KMS-11 (cell line): ENCODE measurements at regions not wholly inside any gene's neighbourhood (a gene's known extent, or its start where the extent isn't known, plus 50 kb on each side); places are given as distances from the start of the nearest gene placed in this dataset.

Experiments used
- H2AFZ ChIP-seq: fragments of 200-600 bp; sonication (generic); 2 replicates; pipeline ENCODE4 v1.6.1; 2016; ENCODE audit warnings: antibody characterized with exemption, mixed run types, low read depth
- H3K27ac ChIP-seq: fragments of 200-600 bp; sonication (generic); 2 replicates; pipeline ENCODE4 v1.6.1; 2016; ENCODE audit warnings: mild to moderate bottlenecking, mixed run types
- H3K27me3 ChIP-seq: fragments of 200-600 bp; sonication (generic); 2 replicates; pipeline ENCODE4 v1.6.1; 2017; ENCODE audit warnings: mild to moderate bottlenecking, low read depth, mixed run types, moderate library complexity; ENCODE audit not compliant: insufficient read depth
- H3K36me3 ChIP-seq: fragments of 200-600 bp; sonication (generic); 2 replicates; pipeline ENCODE4 v1.6.1; 2017; ENCODE audit warnings: mild to moderate bottlenecking, mixed run types; ENCODE audit not compliant: insufficient read depth
- H3K4me1 ChIP-seq: fragments of 200-600 bp; sonication (generic); 2 replicates; pipeline ENCODE4 v1.6.1; 2016; ENCODE audit warnings: mild to moderate bottlenecking, low read depth, mixed run types; ENCODE audit not compliant: poor library complexity, severe bottlenecking
- H3K4me2 ChIP-seq: fragments of 200-600 bp; sonication (generic); 2 replicates; pipeline ENCODE4 v1.7.0; 2016; ENCODE audit warnings: mild to moderate bottlenecking, mixed run types
- H3K4me3 ChIP-seq: fragments of 200-600 bp; sonication (generic); IDR thresholded peaks from 2 replicates; pipeline ENCODE4 v1.6.1; 2017; ENCODE audit warnings: low read depth, low read length, mixed read lengths; ENCODE audit not compliant: insufficient read depth
- H3K79me2 ChIP-seq: fragments of 200-600 bp; sonication (generic); 2 replicates; pipeline ENCODE4 v1.6.1; 2016; ENCODE audit warnings: low read depth, mixed run types; ENCODE audit not compliant: insufficient read depth
- H3K9ac ChIP-seq: fragments of 200-600 bp; sonication (generic); 2 replicates; pipeline ENCODE4 v1.6.1; 2016; ENCODE audit warnings: mild to moderate bottlenecking, mixed run types
- H4K20me1 ChIP-seq: fragments of 200-600 bp; sonication (generic); 2 replicates; pipeline ENCODE4 v1.6.1; 2016; ENCODE audit warnings: mild to moderate bottlenecking, mixed run types; ENCODE audit not compliant: insufficient read depth
- TF ChIP-seq, protein P1 (sequence below): fragments of 200-600 bp; sonication (generic); conservative IDR thresholded peaks from 2 replicates; pipeline ENCODE4 v1.6.1; 2017; ENCODE audit warnings: low read depth, mild to moderate bottlenecking, antibody characterized with exemption, low read length, moderate library complexity, mixed read lengths

DNA sequence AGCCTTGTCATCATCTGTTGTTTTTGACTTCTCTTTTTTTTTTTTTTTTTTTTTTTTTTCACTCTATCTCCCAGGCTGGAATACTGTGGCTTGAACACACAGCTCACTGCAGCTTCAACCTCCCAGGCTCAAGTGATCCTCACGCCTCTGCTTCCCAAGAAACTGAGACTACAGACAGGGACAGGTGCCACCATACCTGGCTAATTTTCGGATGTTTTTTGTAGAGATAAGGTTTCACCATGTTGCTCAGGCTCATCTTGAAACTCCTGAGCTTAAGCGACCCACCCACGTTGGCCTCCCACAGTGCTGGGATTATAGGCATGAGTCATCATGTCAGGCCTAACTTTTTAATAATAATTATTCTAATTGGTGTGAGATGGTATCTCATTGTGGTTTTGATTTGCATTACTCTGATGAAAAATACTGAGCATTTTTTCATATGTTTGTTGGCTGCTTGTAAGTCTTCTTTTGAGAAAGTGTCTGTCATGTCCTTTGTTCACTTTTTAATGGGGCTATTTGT, 51.3 kb upstream of the OR9G4 start:
- no peaks in the 10 kb centered on the region for H3K4me1 ChIP-seq
- no peak overlapping the region for H3K27ac ChIP-seq
- no peaks in the 10 kb centered on the region for H3K79me2 ChIP-seq
- no peak overlapping the region for H3K4me2 ChIP-seq
- no peak overlapping the region for H2AFZ ChIP-seq
- TF ChIP-seq, protein P1, sequence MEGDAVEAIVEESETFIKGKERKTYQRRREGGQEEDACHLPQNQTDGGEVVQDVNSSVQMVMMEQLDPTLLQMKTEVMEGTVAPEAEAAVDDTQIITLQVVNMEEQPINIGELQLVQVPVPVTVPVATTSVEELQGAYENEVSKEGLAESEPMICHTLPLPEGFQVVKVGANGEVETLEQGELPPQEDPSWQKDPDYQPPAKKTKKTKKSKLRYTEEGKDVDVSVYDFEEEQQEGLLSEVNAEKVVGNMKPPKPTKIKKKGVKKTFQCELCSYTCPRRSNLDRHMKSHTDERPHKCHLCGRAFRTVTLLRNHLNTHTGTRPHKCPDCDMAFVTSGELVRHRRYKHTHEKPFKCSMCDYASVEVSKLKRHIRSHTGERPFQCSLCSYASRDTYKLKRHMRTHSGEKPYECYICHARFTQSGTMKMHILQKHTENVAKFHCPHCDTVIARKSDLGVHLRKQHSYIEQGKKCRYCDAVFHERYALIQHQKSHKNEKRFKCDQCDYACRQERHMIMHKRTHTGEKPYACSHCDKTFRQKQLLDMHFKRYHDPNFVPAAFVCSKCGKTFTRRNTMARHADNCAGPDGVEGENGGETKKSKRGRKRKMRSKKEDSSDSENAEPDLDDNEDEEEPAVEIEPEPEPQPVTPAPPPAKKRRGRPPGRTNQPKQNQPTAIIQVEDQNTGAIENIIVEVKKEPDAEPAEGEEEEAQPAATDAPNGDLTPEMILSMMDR, result no peak
- no peak overlapping the region for H3K9ac ChIP-seq
- H3K36me3 ChIP-seq, result no peaks in the 10 kb centered on the region
- no peak overlapping the region for H3K4me3 ChIP-seq
- H4K20me1 ChIP-seq, result no peaks in the 10 kb centered on the region
- H3K27me3 ChIP-seq, result no peaks in the 10 kb centered on the region
